DND-41 (cell line): ENCODE measurements at regions not wholly inside any gene's neighbourhood (a gene's known extent, or its start where the extent isn't known, plus 50 kb on each side); places are given as distances from the start of the nearest gene placed in this dataset.

ENCODE experiments used
- CTCF ChIP-seq: IDR thresholded peaks from 2 replicates; pipeline ENCODE4 v1.5.1; 2012; ENCODE audit warnings: borderline replicate concordance, low read length, moderate library complexity, mild to moderate bottlenecking; ENCODE audit not compliant: poor library complexity, severe bottlenecking; ENCODE audit errors: extremely low read depth
- EZH2 ChIP-seq: IDR thresholded peaks from 3 replicates; pipeline ENCODE4 v1.6.1; 2012; ENCODE audit warnings: borderline replicate concordance, low read depth, mild to moderate bottlenecking, moderate library complexity, low read length, inconsistent platforms; ENCODE audit not compliant: severe bottlenecking

- TF ChIP-seq CTCF (no peak), EZH2 (no peak)
These were observed 131.3 kb upstream of the PRR20G start for GRCh38 chr3:127419182-127419581.
